SK-N-SH treated with all-trans-retinoic acid at 6 μM for 48 hours (cell line): ENCODE measurements at regions not wholly inside any gene's neighbourhood (a gene's known extent, or its start where the extent isn't known, plus 50 kb on each side); places are given as distances from the start of the nearest gene placed in this dataset.

Experiments
- ATAC-seq: fragments of 200-7000 bp; cut with Tn5 transposase; 3 replicates; pipeline ENCODE4 v1.9.1; 2020; ENCODE audit warnings: mild to moderate bottlenecking, moderate library complexity
- ARNTL ChIP-seq: fragments of 450-650 bp; formaldehyde crosslinking; IDR thresholded peaks from 2 replicates; pipeline ENCODE4 v1.5.0; 2020; ENCODE audit warnings: low read depth, mild to moderate bottlenecking, moderate library complexity, borderline replicate concordance
- BACH2 ChIP-seq: fragments of 250-450 bp; sonication (Bioruptor Pico); IDR thresholded peaks from 2 replicates; pipeline ENCODE4 v1.9.0; 2021; ENCODE audit warnings: mild to moderate bottlenecking, borderline replicate concordance
- CREB5 ChIP-seq: fragments of 250-450 bp; sonication (Bioruptor Pico); IDR thresholded peaks from 2 replicates; pipeline ENCODE4 v1.5.1; 2020; ENCODE audit warnings: low read depth, mild to moderate bottlenecking, moderate library complexity
- CSRNP3 ChIP-seq: fragments of 250-450 bp; sonication (Bioruptor Pico); IDR thresholded peaks from 2 replicates; pipeline ENCODE4 v1.5.1; 2021; ENCODE audit warnings: mild to moderate bottlenecking, moderate library complexity
- ESRRG ChIP-seq: fragments of 250-450 bp; sonication (Bioruptor Pico); IDR thresholded peaks from 2 replicates; pipeline ENCODE4 v1.6.1; 2021; ENCODE audit warnings: mild to moderate bottlenecking
- GLIS3 ChIP-seq: fragments of 250-450 bp; sonication (Bioruptor Pico); IDR thresholded peaks from 2 replicates; pipeline ENCODE4 v1.5.0; 2020; ENCODE audit warnings: mild to moderate bottlenecking, moderate library complexity
- ISL1 ChIP-seq: fragments of 250-450 bp; sonication (Bioruptor Pico); IDR thresholded peaks from 2 replicates; pipeline ENCODE4 v2.1.2; 2022; ENCODE audit warnings: mild to moderate bottlenecking, moderate library complexity
- OSR1 ChIP-seq: fragments of 250-450 bp; sonication (Bioruptor Pico); IDR thresholded peaks from 2 replicates; pipeline ENCODE4 v1.8.0; 2022; ENCODE audit warnings: moderate library complexity, mild to moderate bottlenecking, inconsistent platforms
- PATZ1 ChIP-seq: fragments of 250-450 bp; sonication (Bioruptor Pico); IDR thresholded peaks from 2 replicates; pipeline ENCODE4 v1.8.0; 2020; ENCODE audit warnings: mild to moderate bottlenecking, moderate library complexity, borderline replicate concordance
- POU6F1 ChIP-seq: fragments of 250-450 bp; sonication (Bioruptor Pico); IDR thresholded peaks from 2 replicates; pipeline ENCODE4 v1.8.0; 2021; ENCODE audit warnings: low read depth, mild to moderate bottlenecking, moderate library complexity, borderline replicate concordance
- PPARA ChIP-seq: fragments of 250-450 bp; sonication (Bioruptor Pico); IDR thresholded peaks from 2 replicates; pipeline ENCODE4 v1.5.0; 2020; ENCODE audit warnings: mild to moderate bottlenecking, borderline replicate concordance
- RARB ChIP-seq: fragments of 250-450 bp; sonication (Bioruptor Pico); IDR thresholded peaks from 2 replicates; pipeline ENCODE4 v1.8.0; 2021; ENCODE audit warnings: mild to moderate bottlenecking, moderate library complexity
- SNAI2 ChIP-seq: fragments of 250-450 bp; sonication (Bioruptor Pico); IDR thresholded peaks from 2 replicates; pipeline ENCODE4 v1.5.0; 2020; ENCODE audit warnings: mild to moderate bottlenecking, moderate library complexity
- TOX ChIP-seq: fragments of 250-450 bp; sonication (Bioruptor Pico); IDR thresholded peaks from 2 replicates; pipeline ENCODE4 v1.8.0; 2021; ENCODE audit warnings: mild to moderate bottlenecking, moderate library complexity, borderline replicate concordance
- TSHZ2 ChIP-seq: fragments of 250-450 bp; sonication (Bioruptor Pico); IDR thresholded peaks from 2 replicates; pipeline ENCODE4 v1.5.0; 2020; ENCODE audit warnings: mild to moderate bottlenecking, moderate library complexity
- ZC3H10 ChIP-seq: fragments of 250-450 bp; sonication (Bioruptor Pico); IDR thresholded peaks from 2 replicates; pipeline ENCODE4 v1.5.1; 2021; ENCODE audit warnings: mild to moderate bottlenecking, moderate library complexity
- ZFP3 ChIP-seq: fragments of 250-450 bp; sonication (Bioruptor Pico); IDR thresholded peaks from 2 replicates; pipeline ENCODE4 v1.5.0; 2020; ENCODE audit warnings: mild to moderate bottlenecking, moderate library complexity
- ZNF565 ChIP-seq: fragments of 450-650 bp; formaldehyde crosslinking; conservative IDR thresholded peaks from 2 replicates; pipeline ENCODE4 v1.5.0; 2020; ENCODE audit warnings: low read depth, mild to moderate bottlenecking, moderate library complexity
- ZNF70 ChIP-seq: fragments of 450-650 bp; formaldehyde crosslinking; IDR thresholded peaks from 2 replicates; pipeline ENCODE4 v1.5.0; 2020; ENCODE audit warnings: mild to moderate bottlenecking, moderate library complexity
- ZNF8 ChIP-seq: fragments of 450-650 bp; formaldehyde crosslinking; IDR thresholded peaks from 2 replicates; pipeline ENCODE4 v1.5.0; 2020; ENCODE audit warnings: mild to moderate bottlenecking, moderate library complexity

- no peak for ATAC-seq
- TF ChIP-seq PATZ1 (CRISPR knock-in tag) (no peak), BACH2 (CRISPR knock-in tag) (no peak), ZC3H10 (CRISPR knock-in tag) (no peak), ESRRG (CRISPR knock-in tag) (no peak), ZFP3 (CRISPR knock-in tag) (no peak), ARNTL (CRISPR knock-in tag) (no peak), TOX (CRISPR knock-in tag) (no peak), ISL1 (CRISPR knock-in tag) (no peak), CSRNP3 (CRISPR knock-in tag) (no peak), ZNF70 (CRISPR knock-in tag) (no peak), OSR1 (no peak), RARB (CRISPR knock-in tag) (no peak), ZNF565 (CRISPR knock-in tag) (no peak), CREB5 (CRISPR knock-in tag) (no peak), ZNF8 (CRISPR knock-in tag) (no peak), SNAI2 (CRISPR knock-in tag) (no peak), PPARA (CRISPR knock-in tag) (no peak), TSHZ2 (CRISPR knock-in tag) (no peak), GLIS3 (no peak)
- TF ChIP-seq, all 23 proteins: peak for 0
Measured at GRCh38 chr15:45785897-45786296, 151.1 kb downstream of the SQOR start.

- no peak for TF ChIP-seq CREB5 (CRISPR knock-in tag)
- no peak for TF ChIP-seq ARNTL (CRISPR knock-in tag)
- TF ChIP-seq ISL1 (CRISPR knock-in tag) = no peak
- no peak for TF ChIP-seq RARB (CRISPR knock-in tag)
- TF ChIP-seq TOX (CRISPR knock-in tag) = no peak
- TF ChIP-seq PPARA (CRISPR knock-in tag) = no peak
- no peak for TF ChIP-seq POU6F1
- no peak for TF ChIP-seq SNAI2 (CRISPR knock-in tag)
- TF ChIP-seq ZC3H10 (CRISPR knock-in tag) = no peak
- ATAC-seq = no peak
Measured at GRCh38 chr15:45790325-45790943, 155.6 kb downstream of the SQOR start.
